ENCODE measurements at regions not wholly inside any gene's neighbourhood (a gene's known extent, or its start where the extent isn't known, plus 50 kb on each side); places are given as distances from the start of the nearest gene placed in this dataset.

DNA sequence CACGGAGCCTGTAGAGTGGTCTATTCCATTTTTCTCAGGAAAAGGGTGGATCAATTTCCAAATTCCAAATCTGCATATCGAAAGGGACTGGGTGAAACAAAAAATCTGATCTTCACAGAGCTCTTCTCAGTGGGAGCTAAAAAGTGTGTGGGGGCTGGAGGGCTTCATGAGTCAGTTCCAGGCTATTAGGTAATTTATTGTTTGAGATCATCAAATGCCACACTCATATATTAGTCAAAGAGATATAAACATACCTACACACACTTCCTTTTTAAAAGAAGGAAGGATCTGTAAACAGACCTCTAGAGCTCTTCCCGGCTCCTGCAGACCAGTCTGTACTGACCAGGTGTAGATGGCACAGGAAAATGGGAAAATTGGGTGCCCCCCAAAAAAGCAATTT lies 175.4 kb downstream of the ZBTB18 start:
- TF ChIP-seq, protein P1, sequence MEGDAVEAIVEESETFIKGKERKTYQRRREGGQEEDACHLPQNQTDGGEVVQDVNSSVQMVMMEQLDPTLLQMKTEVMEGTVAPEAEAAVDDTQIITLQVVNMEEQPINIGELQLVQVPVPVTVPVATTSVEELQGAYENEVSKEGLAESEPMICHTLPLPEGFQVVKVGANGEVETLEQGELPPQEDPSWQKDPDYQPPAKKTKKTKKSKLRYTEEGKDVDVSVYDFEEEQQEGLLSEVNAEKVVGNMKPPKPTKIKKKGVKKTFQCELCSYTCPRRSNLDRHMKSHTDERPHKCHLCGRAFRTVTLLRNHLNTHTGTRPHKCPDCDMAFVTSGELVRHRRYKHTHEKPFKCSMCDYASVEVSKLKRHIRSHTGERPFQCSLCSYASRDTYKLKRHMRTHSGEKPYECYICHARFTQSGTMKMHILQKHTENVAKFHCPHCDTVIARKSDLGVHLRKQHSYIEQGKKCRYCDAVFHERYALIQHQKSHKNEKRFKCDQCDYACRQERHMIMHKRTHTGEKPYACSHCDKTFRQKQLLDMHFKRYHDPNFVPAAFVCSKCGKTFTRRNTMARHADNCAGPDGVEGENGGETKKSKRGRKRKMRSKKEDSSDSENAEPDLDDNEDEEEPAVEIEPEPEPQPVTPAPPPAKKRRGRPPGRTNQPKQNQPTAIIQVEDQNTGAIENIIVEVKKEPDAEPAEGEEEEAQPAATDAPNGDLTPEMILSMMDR (IDR thresholded peaks at IDR 0.05; ENCODE audit: low read length) = no peak
- no peak for TF ChIP-seq EZH2 (IDR thresholded peaks at IDR 0.05; ENCODE audit: borderline replicate concordance, low read length)
